OCI-LY7 (cell line): ENCODE measurements at regions not wholly inside any gene's neighbourhood (a gene's known extent, or its start where the extent isn't known, plus 50 kb on each side); places are given as distances from the start of the nearest gene placed in this dataset.

Source experiments
- BruUV-seq: library from RNA; stranded (reverse); fragments of 400-500 nt; replicated peaks from 2 replicates; lab custom pipeline; 2021; lab: Mats Ljungman, UMichigan
- CTCF ChIA-PET: fragments of 300-600 bp; sonication (Branson Sonifier 250); formaldehyde crosslinking; loops from one replicate; lab custom pipeline; 2022; ENCODE audit warnings: antibody characterized with exemption; ENCODE audit not compliant: unreplicated experiment; lab: Charles Lee
- POLR2A ChIA-PET: fragments of 300-600 bp; sonication (Branson Sonifier 250); formaldehyde crosslinking; loops from one replicate; lab custom pipeline; 2022; ENCODE audit warnings: antibody characterized with exemption; lab: Charles Lee
- DNase-seq: peaks from one replicate; pipeline ENCODE4 v3.0.0-alpha.2; 2015; ENCODE audit warnings: low spot score
- H2AFZ ChIP-seq: fragments of 200-600 bp; sonication (generic), shearing (Covaris generic); 2 replicates; pipeline ENCODE4 v1.6.1; 2014; ENCODE audit warnings: mild to moderate bottlenecking, antibody characterized with exemption, low read length, moderate library complexity
- H3K27ac ChIP-seq: fragments of 200-600 bp; sonication (generic); 2 replicates; pipeline ENCODE4 v1.5.1; 2014; ENCODE audit warnings: mixed run types, low read depth, mild to moderate bottlenecking, moderate library complexity, low read length, inconsistent platforms; ENCODE audit not compliant: poor library complexity, severe bottlenecking
- H3K36me3 ChIP-seq: fragments of 200-600 bp; sonication (generic); 2 replicates; pipeline ENCODE4 v1.6.1; 2014; ENCODE audit warnings: mild to moderate bottlenecking, antibody characterized with exemption, low read length, moderate library complexity, mixed read lengths; ENCODE audit not compliant: insufficient read depth
- H3K4me1 ChIP-seq: fragments of 200-600 bp; sonication (generic); 2 replicates; pipeline ENCODE4 v1.5.1; 2014; ENCODE audit warnings: mild to moderate bottlenecking, low read length; ENCODE audit not compliant: insufficient read depth, poor library complexity, severe bottlenecking
- H3K4me2 ChIP-seq: fragments of 200-600 bp; sonication (generic); 2 replicates; pipeline ENCODE4 v1.6.1; 2014; ENCODE audit warnings: mild to moderate bottlenecking, low read length
- H3K4me3 ChIP-seq: fragments of 200-600 bp; sonication (generic); 2 replicates; pipeline ENCODE4 v1.5.1; 2014; ENCODE audit warnings: mild to moderate bottlenecking, low read depth, low read length; ENCODE audit not compliant: poor library complexity, severe bottlenecking
- H3K79me2 ChIP-seq: fragments of 200-600 bp; sonication (generic); 2 replicates; pipeline ENCODE4 v1.6.1; 2016; ENCODE audit warnings: low read depth, mild to moderate bottlenecking, low read length, moderate library complexity, mixed read lengths; ENCODE audit not compliant: insufficient read depth
- H3K9me2 ChIP-seq: fragments of 200-600 bp; sonication (generic); 2 replicates; pipeline ENCODE4 v1.6.1; 2016; ENCODE audit warnings: mild to moderate bottlenecking, low read length, mixed read lengths; ENCODE audit not compliant: insufficient read depth
- H3K9me3 ChIP-seq: fragments of 200-600 bp; sonication (generic); 2 replicates; pipeline ENCODE4 v1.6.1; 2014; ENCODE audit warnings: mild to moderate bottlenecking, mixed run types, low read length, mixed read lengths
- H4K20me1 ChIP-seq: fragments of 200-600 bp; sonication (generic); 2 replicates; pipeline ENCODE4 v1.6.1; 2014; ENCODE audit warnings: mild to moderate bottlenecking, antibody characterized with exemption, low read length, moderate library complexity, mixed read lengths; ENCODE audit not compliant: insufficient read depth
- CTCF ChIP-seq: fragments of 200-600 bp; sonication (generic); conservative IDR thresholded peaks from 2 replicates; pipeline ENCODE4 v1.5.1; 2014; ENCODE audit warnings: mild to moderate bottlenecking, antibody characterized with exemption, low read length, moderate library complexity, mixed read lengths
- EZH2phosphoT487 ChIP-seq: fragments of 200-600 bp; sonication (generic); IDR thresholded peaks from 2 replicates; pipeline ENCODE4 v1.6.1; 2018; ENCODE audit warnings: low read depth, borderline replicate concordance, mild to moderate bottlenecking, mixed run types, antibody characterized with exemption, low read length, moderate library complexity, mixed read lengths
- intact Hi-C: fragments of 100-400 bp; cut with micrococcal nuclease; formaldehyde crosslinking; loops from one replicate; pipeline ENCODE4 v1.10.0; 2022; ENCODE audit not compliant: unreplicated experiment

- no peaks in the 10 kb centered on the region for H4K20me1 ChIP-seq
Measured at GRCh38 chr2:187165936-187166610, 282.0 kb downstream of the CALCRL start.

GRCh38 chr2:187158452-187158851 is 289.6 kb downstream of the CALCRL start:
- CTCF ChIA-PET, result no interaction called here
- POLR2A ChIA-PET, result interaction anchor here (0.8 kb wide), 1 partner anchor 8 kb away, joined by 3 read pairs; no protein-coding TSS in a partner anchor
- H4K20me1 ChIP-seq, result no peaks in the 10 kb centered on the region
- H3K9me3 ChIP-seq, result no peaks in the 10 kb centered on the region
- DNase-seq, result no peak
- no peaks in the 10 kb centered on the region for H3K79me2 ChIP-seq
- H3K4me2 ChIP-seq, result no peak overlapping the region
- no peak overlapping the region for H2AFZ ChIP-seq
- no peaks in the 10 kb centered on the region for H3K36me3 ChIP-seq
- no peak overlapping the region for H3K27ac ChIP-seq
- intact Hi-C loops, result no loop called here
- no TSS peak for BruUV-seq
- H3K4me3 ChIP-seq, result no peak overlapping the region
- H3K9me2 ChIP-seq, result no peaks in the 10 kb centered on the region
- no peak for TF ChIP-seq CTCF
- no peak for TF ChIP-seq EZH2phosphoT487
- H3K4me1 ChIP-seq, result no peaks in the 10 kb centered on the region

More at GRCh38 chr2:187165936-187166610, 282.0 kb downstream of the CALCRL start:
- BruUV-seq, result no TSS peak
- Histone ChIP-seq H3K79me2 (no peaks in the 10 kb centered on the region), H3K4me3 (no peak overlapping the region), H3K27ac (no peak overlapping the region), H3K36me3 (no peaks in the 10 kb centered on the region), H2AFZ (no peak overlapping the region), H3K4me1 (no peaks in the 10 kb centered on the region), H3K9me3 (no peaks in the 10 kb centered on the region), H3K9me2 (no peaks in the 10 kb centered on the region), H3K4me2 (no peak overlapping the region)
- ChIA-PET CTCF (no interaction called here), POLR2A (no interaction called here)
- DNase-seq, result no peak
- intact Hi-C loops, result no loop called here
- TF ChIP-seq CTCF (no peak), EZH2phosphoT487 (no peak)

- no TSS peak for BruUV-seq
- no peak for DNase-seq
- CTCF ChIA-PET, result no interaction called here
- Histone ChIP-seq H3K27ac (no peak overlapping the region), H4K20me1 (no peaks in the 10 kb centered on the region), H3K4me1 (no peaks in the 10 kb centered on the region), H3K79me2 (no peaks in the 10 kb centered on the region), H3K36me3 (no peaks in the 10 kb centered on the region), H3K9me3 (no peaks in the 10 kb centered on the region), H3K4me3 (no peak overlapping the region), H3K9me2 (no peaks in the 10 kb centered on the region), H2AFZ (no peak overlapping the region), H3K4me2 (no peak overlapping the region)
- POLR2A ChIA-PET, result interaction anchor here (0.7 kb wide), 1 partner anchor 11 kb away, joined by 3 read pairs; no protein-coding TSS in a partner anchor
- no peak for TF ChIP-seq CTCF
- no peak for TF ChIP-seq EZH2phosphoT487
- intact Hi-C loops, result no loop called here
Measured at GRCh38 chr2:187157046-187157445, 291.0 kb downstream of the CALCRL start.
